ENCODE measurements at regions not wholly inside any gene's neighbourhood (a gene's known extent, or its start where the extent isn't known, plus 50 kb on each side); places are given as distances from the start of the nearest gene placed in this dataset.

DNA sequence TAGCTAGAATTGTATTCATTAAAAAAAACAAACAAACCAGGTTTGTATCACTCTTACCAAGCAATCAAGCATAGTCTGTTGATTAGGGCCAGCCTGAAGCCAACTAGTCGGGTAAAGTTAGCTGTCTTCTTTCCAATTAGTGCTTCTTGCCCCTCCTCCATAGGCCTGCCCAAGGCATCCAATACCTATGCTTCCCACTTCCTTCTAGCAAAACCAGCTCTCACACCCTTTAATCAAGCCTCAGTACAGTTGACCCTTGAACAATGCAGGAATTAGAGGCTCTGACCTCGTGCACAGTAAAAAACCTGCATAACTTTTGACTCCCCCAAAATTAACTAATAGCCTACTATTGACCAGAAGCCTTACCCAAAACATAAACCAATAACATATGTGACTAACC lies 119.1 kb upstream of the DTNBP1 start:
- TF ChIP-seq POLR2AphosphoS5 (IDR thresholded peaks at IDR 0.05) (no peak), EP300 (IDR thresholded peaks at IDR 0.05) (no peak), POLR2A (IDR thresholded peaks at IDR 0.05) (no peak)
- TF ChIP-seq, protein P1, sequence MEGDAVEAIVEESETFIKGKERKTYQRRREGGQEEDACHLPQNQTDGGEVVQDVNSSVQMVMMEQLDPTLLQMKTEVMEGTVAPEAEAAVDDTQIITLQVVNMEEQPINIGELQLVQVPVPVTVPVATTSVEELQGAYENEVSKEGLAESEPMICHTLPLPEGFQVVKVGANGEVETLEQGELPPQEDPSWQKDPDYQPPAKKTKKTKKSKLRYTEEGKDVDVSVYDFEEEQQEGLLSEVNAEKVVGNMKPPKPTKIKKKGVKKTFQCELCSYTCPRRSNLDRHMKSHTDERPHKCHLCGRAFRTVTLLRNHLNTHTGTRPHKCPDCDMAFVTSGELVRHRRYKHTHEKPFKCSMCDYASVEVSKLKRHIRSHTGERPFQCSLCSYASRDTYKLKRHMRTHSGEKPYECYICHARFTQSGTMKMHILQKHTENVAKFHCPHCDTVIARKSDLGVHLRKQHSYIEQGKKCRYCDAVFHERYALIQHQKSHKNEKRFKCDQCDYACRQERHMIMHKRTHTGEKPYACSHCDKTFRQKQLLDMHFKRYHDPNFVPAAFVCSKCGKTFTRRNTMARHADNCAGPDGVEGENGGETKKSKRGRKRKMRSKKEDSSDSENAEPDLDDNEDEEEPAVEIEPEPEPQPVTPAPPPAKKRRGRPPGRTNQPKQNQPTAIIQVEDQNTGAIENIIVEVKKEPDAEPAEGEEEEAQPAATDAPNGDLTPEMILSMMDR (IDR thresholded peaks at IDR 0.05), result no peak

DNA sequence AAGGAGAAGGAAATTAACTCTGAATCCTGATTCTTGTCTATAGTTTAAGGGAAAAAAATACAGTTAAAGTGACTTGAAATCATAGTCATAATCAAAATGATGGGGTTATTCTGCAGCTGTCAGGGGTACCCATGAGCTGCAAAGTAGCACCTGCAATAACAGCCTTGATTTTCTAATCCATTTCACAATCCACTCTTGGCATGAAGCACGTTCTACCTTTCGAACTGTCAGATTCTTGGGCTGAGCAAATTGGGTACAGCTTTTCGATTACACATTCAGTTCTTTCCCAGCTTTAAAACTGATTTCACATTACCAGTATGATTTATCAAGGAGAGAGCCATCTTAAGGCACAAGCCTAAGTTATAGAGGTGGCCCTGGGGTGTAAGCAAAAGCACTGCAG lies 118.5 kb upstream of the DTNBP1 start:
- no peak overlapping the region for H3K27ac ChIP-seq
- no peaks in the 10 kb centered on the region for H3K4me1 ChIP-seq
- no peaks in the 10 kb centered on the region for H3K27me3 ChIP-seq
- DNase-seq, result no peak
- H3K9me3 ChIP-seq, result no peaks in the 10 kb centered on the region
- no peaks in the 10 kb centered on the region for H3K36me3 ChIP-seq
- no peak overlapping the region for H3K4me3 ChIP-seq
- WGBS, 5 donors, result 66 to 80% (median 75%) methylated on average over 3 of the region's 3 CpGs
- intact Hi-C loops (cut with DNase I; ENCODE audit: low total_unique reads), result no loop called here
- TF ChIP-seq POLR2AphosphoS5 (IDR thresholded peaks at IDR 0.05), result no peak
- no peak for TF ChIP-seq EP300 (IDR thresholded peaks at IDR 0.05)
- TF ChIP-seq, protein P1 (IDR thresholded peaks at IDR 0.05), result no peak
- no peak for TF ChIP-seq POLR2A (IDR thresholded peaks at IDR 0.05)

More for the DNA sequence above, 119.1 kb upstream of the DTNBP1 start:
- Histone ChIP-seq H3K4me3 (no peak overlapping the region), H3K4me1 (no peaks in the 10 kb centered on the region), H3K27me3 (no peaks in the 10 kb centered on the region), H3K36me3 (no peaks in the 10 kb centered on the region), H3K27ac (no peak overlapping the region), H3K9me3 (no peaks in the 10 kb centered on the region)
- WGBS, 5 donors, result 44 to 68% (median 50%) methylated on average over 2 of the region's 2 CpGs
- DNase-seq, result peak in 1 of 2 donors; percentile 41
- intact Hi-C loops (cut with DNase I; ENCODE audit: low total_unique reads), result no loop called here

DNA sequence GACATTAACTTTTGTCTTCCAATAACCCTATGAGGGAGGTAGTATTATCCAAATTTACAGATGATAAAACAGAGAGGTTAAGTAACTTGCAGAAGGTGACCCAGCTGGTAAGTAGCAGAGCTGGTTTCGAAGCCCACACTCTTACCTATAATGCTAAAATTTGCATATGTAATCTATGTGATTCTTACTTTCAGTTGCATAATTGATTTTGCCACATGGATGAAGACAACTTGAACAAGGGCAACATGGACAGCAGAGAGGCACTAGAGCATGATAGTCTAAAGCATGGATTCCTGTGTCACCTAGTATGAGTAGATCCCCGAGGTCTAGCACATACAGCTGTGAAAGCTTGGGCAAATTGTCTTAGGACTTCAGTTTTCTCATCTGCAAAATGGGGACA lies 117.6 kb upstream of the DTNBP1 start:
- H3K36me3 ChIP-seq, result no peaks in the 10 kb centered on the region
- H3K4me1 ChIP-seq, result no peaks in the 10 kb centered on the region
- no peaks in the 10 kb centered on the region for H3K9me3 ChIP-seq
- intact Hi-C loops (cut with DNase I; ENCODE audit: low total_unique reads), result no loop called here
- WGBS, 5 donors, result 45 to 77% (median 60%) methylated on average over 2 of the region's 2 CpGs
- no peak overlapping the region for H3K27ac ChIP-seq
- H3K4me3 ChIP-seq, result no peak overlapping the region
- TF ChIP-seq, protein P1 (IDR thresholded peaks at IDR 0.05), result no peak
- TF ChIP-seq EP300 (IDR thresholded peaks at IDR 0.05) (no peak), POLR2A (IDR thresholded peaks at IDR 0.05) (no peak), POLR2AphosphoS5 (IDR thresholded peaks at IDR 0.05) (no peak)
- H3K27me3 ChIP-seq, result no peaks in the 10 kb centered on the region
- no peak for DNase-seq

DNA sequence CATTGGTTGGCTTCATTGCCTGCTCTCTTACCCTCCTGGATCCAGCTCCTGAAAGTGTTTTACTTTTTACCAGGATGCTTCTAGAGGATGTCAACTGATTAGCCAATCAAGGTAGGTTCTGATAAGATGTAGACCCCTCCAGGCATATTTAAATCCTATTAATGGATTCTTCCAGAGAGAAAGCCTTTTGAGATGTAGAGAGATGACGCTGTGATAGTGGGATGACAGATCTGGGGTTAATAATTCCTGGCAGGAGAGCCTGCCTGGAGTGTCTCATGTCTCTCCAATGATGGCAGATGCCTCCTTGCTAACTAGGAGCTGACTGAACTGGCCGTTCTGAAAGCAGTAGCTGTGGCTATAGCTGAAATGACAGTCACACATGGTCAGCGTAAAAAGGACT lies 116.9 kb upstream of the DTNBP1 start:
- Histone ChIP-seq H3K36me3 (no peaks in the 10 kb centered on the region), H3K27me3 (no peaks in the 10 kb centered on the region), H3K9me3 (no peaks in the 10 kb centered on the region), H3K4me1 (no peaks in the 10 kb centered on the region), H3K4me3 (no peak overlapping the region), H3K27ac (no peak overlapping the region)
- TF ChIP-seq EP300 (IDR thresholded peaks at IDR 0.05) (no peak), POLR2A (IDR thresholded peaks at IDR 0.05) (no peak), POLR2AphosphoS5 (IDR thresholded peaks at IDR 0.05) (no peak)
- TF ChIP-seq, protein P1 (IDR thresholded peaks at IDR 0.05), result no peak
- DNase-seq, result no peak
- intact Hi-C loops (cut with DNase I; ENCODE audit: low total_unique reads), result no loop called here
- 67 to 91% (median 82%) methylated on average over 3 of the region's 3 CpGs for WGBS, 5 donors

Data from stomach (tissue), 8 donors.